HG02759 (cell line): ENCODE measurements at regions not wholly inside any gene's neighbourhood (a gene's known extent, or its start where the extent isn't known, plus 50 kb on each side); places are given as distances from the start of the nearest gene placed in this dataset.

Source experiments
- ATAC-seq: cut with Tn5 transposase; IDR thresholded peaks from one replicate; pipeline ENCODE4 v1.9.1; 2021; ENCODE audit warnings: mild to moderate bottlenecking, moderate library complexity; ENCODE audit not compliant: unreplicated experiment

- ATAC-seq = no peak
Observed at GRCh38 chr11:23232652-23233051, 372.4 kb upstream of the CCDC179 start.

GRCh38 chr11:23233075-23233474, 372.8 kb upstream of the CCDC179 start:
- no peak for ATAC-seq

GRCh38 chr11:23236826-23237555, 376.7 kb upstream of the CCDC179 start:
- no peak for ATAC-seq

GRCh38 chr11:23252426-23252825, 392.2 kb upstream of the CCDC179 start:
- no peak for ATAC-seq

- ATAC-seq = no peak
Observed at GRCh38 chr11:23257088-23257487, 396.8 kb upstream of the CCDC179 start.

GRCh38 chr11:23257556-23257955, 397.3 kb upstream of the CCDC179 start:
- ATAC-seq = no peak

- ATAC-seq = no peak
Observed at GRCh38 chr11:23263466-23263865, 403.2 kb upstream of the CCDC179 start.

- no peak for ATAC-seq
Observed at GRCh38 chr11:23272095-23272494, 411.8 kb upstream of the CCDC179 start.

- ATAC-seq = no peak
Observed at GRCh38 chr11:23278121-23278520, 417.8 kb upstream of the CCDC179 start.

- no peak for ATAC-seq
Observed at GRCh38 chr11:23280088-23280487, 419.8 kb upstream of the CCDC179 start.

GRCh38 chr11:23283666-23284065, 423.4 kb upstream of the CCDC179 start:
- ATAC-seq = no peak

GRCh38 chr11:23284631-23285030, 424.4 kb upstream of the CCDC179 start:
- no peak for ATAC-seq

- ATAC-seq = no peak
Observed at GRCh38 chr11:23288003-23288783, 427.9 kb upstream of the CCDC179 start.

- ATAC-seq = no peak
Observed at GRCh38 chr11:23295241-23295640, 435.0 kb upstream of the CCDC179 start.

GRCh38 chr11:23308041-23308440, 447.8 kb upstream of the CCDC179 start:
- no peak for ATAC-seq

GRCh38 chr11:23310276-23310675, 450.0 kb upstream of the CCDC179 start:
- no peak for ATAC-seq

GRCh38 chr11:23311986-23312940, 452.0 kb upstream of the CCDC179 start:
- ATAC-seq = no peak

- no peak for ATAC-seq
Observed at GRCh38 chr11:23313001-23313400, 452.7 kb upstream of the CCDC179 start.

GRCh38 chr11:23314162-23314561, 453.9 kb upstream of the CCDC179 start:
- ATAC-seq = no peak

GRCh38 chr11:23315286-23315685, 455.0 kb upstream of the CCDC179 start:
- no peak for ATAC-seq

GRCh38 chr11:23317816-23318215, 457.5 kb upstream of the CCDC179 start:
- no peak for ATAC-seq
